Suprapubic skin (tissue), 3 donors: ENCODE measurements at regions not wholly inside any gene's neighbourhood (a gene's known extent, or its start where the extent isn't known, plus 50 kb on each side); places are given as distances from the start of the nearest gene placed in this dataset.

Source experiments
- CTCF ChIP-seq, 2 donors: fragments of 200-600 bp in 1 of 2; fragments of 450-650 bp in 1 of 2; sonication (generic) in 1 of 2; IDR thresholded peaks; one replicate each; pipeline ENCODE4 v1.5.1; 2016 to 2019; ENCODE audit warnings: antibody characterized with exemption in 2 of 2, mild to moderate bottlenecking in 1 of 2, moderate library complexity in 1 of 2
- POLR2AphosphoS5 ChIP-seq, 3 donors: sonication (generic); formaldehyde crosslinking; IDR thresholded peaks; one replicate each; pipeline ENCODE4 v1.6.1; 2017; ENCODE audit warnings: antibody characterized with exemption in 3 of 3

- TF ChIP-seq POLR2AphosphoS5 (IDR thresholded peaks at IDR 0.05) (no peak), CTCF (IDR thresholded peaks at IDR 0.05) (no peak)
Measured at GRCh38 chr4:1547856-1548826, 136.0 kb downstream of the FAM53A start.
